RWPE2 (cell line): ENCODE measurements at regions not wholly inside any gene's neighbourhood (a gene's known extent, or its start where the extent isn't known, plus 50 kb on each side); places are given as distances from the start of the nearest gene placed in this dataset.

Source experiments
- ATAC-seq: fragments of 200-7000 bp; cut with Tn5 transposase; 3 replicates; pipeline ENCODE4 v1.9.1; 2021; ENCODE audit warnings: low read depth
- DNase-seq: peaks from one replicate; pipeline ENCODE4 v3.0.0-alpha.2; 2020; ENCODE audit warnings: low spot score
- H3K27ac ChIP-seq: fragments of 450-650 bp; 2 replicates; pipeline ENCODE4 v1.5.1; 2017; ENCODE audit warnings: mild to moderate bottlenecking; ENCODE audit not compliant: poor library complexity, severe bottlenecking
- H3K27me3 ChIP-seq: fragments of 250-450 bp; sonication (Bioruptor Pico); 2 replicates; pipeline ENCODE4 v1.5.1; 2021; ENCODE audit warnings: mild to moderate bottlenecking, moderate library complexity; ENCODE audit not compliant: insufficient read depth, poor library complexity, severe bottlenecking
- H3K36me3 ChIP-seq: fragments of 250-450 bp; sonication (Bioruptor Pico); 2 replicates; pipeline ENCODE4 v1.5.1; 2020; ENCODE audit warnings: low read depth, mild to moderate bottlenecking, moderate library complexity
- H3K4me1 ChIP-seq: fragments of 250-450 bp; sonication (Bioruptor Pico); 2 replicates; pipeline ENCODE4 v1.5.1; 2021; ENCODE audit warnings: mild to moderate bottlenecking, moderate library complexity; ENCODE audit not compliant: insufficient read depth, poor library complexity, severe bottlenecking
- H3K4me3 ChIP-seq: fragments of 250-450 bp; sonication (Bioruptor Pico); 2 replicates; pipeline ENCODE4 v1.5.1; 2021; ENCODE audit warnings: mild to moderate bottlenecking, moderate library complexity; ENCODE audit not compliant: severe bottlenecking
- H3K9me3 ChIP-seq: fragments of 250-450 bp; sonication (Bioruptor Pico); 2 replicates; pipeline ENCODE4 v1.5.1; 2021; ENCODE audit warnings: mild to moderate bottlenecking, moderate library complexity; ENCODE audit not compliant: severe bottlenecking
- CTCF ChIP-seq: fragments of 450-650 bp; IDR thresholded peaks from one replicate; pipeline ENCODE4 v1.5.1; 2017; ENCODE audit warnings: mild to moderate bottlenecking, moderate library complexity; ENCODE audit not compliant: poor library complexity, severe bottlenecking

GRCh38 chr12:19799895-19800602, 360.8 kb downstream of the AEBP2 start:
- TF ChIP-seq CTCF = no peak
- Histone ChIP-seq H3K4me3 (no peak overlapping the region), H3K27me3 (no peaks in the 10 kb centered on the region), H3K27ac (no peak overlapping the region), H3K36me3 (no peaks in the 10 kb centered on the region), H3K9me3 (no peaks in the 10 kb centered on the region), H3K4me1 (no peaks in the 10 kb centered on the region)
- DNase-seq (no peak), ATAC-seq (no peak)

- Histone ChIP-seq H3K36me3 (no peaks in the 10 kb centered on the region), H3K9me3 (no peaks in the 10 kb centered on the region), H3K27ac (no peak overlapping the region), H3K4me3 (no peak overlapping the region), H3K4me1 (no peaks in the 10 kb centered on the region), H3K27me3 (no peaks in the 10 kb centered on the region)
- no peak for TF ChIP-seq CTCF
- ATAC-seq (no peak), DNase-seq (no peak)
Observed at GRCh38 chr12:19800884-19801283, 361.6 kb downstream of the AEBP2 start.

DNA sequence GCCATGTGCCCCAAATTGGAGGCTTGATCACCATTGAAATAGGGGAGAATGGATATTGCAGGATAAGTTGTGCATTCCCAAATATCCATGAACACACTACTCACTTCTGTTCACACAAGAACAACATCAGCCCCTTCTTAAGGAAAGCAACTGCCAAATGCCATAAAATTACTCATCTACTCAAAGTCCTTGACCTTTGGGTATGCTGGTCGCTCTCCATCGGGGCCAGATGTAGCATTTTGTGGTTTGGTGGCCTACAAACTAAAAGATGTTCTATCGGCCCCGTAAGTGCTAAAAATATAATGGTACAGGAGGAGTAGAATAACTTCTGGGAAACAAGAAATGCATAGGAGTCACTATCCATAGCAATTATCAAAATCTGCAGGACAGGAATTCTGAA, 362.6 kb downstream of the AEBP2 start:
- TF ChIP-seq CTCF = no peak
- Histone ChIP-seq H3K27ac (no peak overlapping the region), H3K4me1 (no peaks in the 10 kb centered on the region), H3K4me3 (no peak overlapping the region), H3K27me3 (no peaks in the 10 kb centered on the region), H3K9me3 (no peaks in the 10 kb centered on the region), H3K36me3 (no peaks in the 10 kb centered on the region)
- no peak for ATAC-seq
- no peak for DNase-seq

- Histone ChIP-seq H3K27ac (no peak overlapping the region), H3K4me3 (no peak overlapping the region), H3K9me3 (no peaks in the 10 kb centered on the region), H3K27me3 (no peaks in the 10 kb centered on the region), H3K36me3 (no peaks in the 10 kb centered on the region), H3K4me1 (no peaks in the 10 kb centered on the region)
- DNase-seq = no peak
- no peak for ATAC-seq
- no peak for TF ChIP-seq CTCF
Observed at GRCh38 chr12:19802915-19803314, 363.6 kb downstream of the AEBP2 start.

- H3K9me3 ChIP-seq = no peaks in the 10 kb centered on the region
- no peaks in the 10 kb centered on the region for H3K36me3 ChIP-seq
- H3K4me1 ChIP-seq = no peaks in the 10 kb centered on the region
- DNase-seq (no peak), ATAC-seq (no peak)
- H3K27ac ChIP-seq = no peak overlapping the region
- TF ChIP-seq CTCF = no peak
- no peaks in the 10 kb centered on the region for H3K27me3 ChIP-seq
- H3K4me3 ChIP-seq = no peak overlapping the region
Observed at GRCh38 chr12:19804737-19805136, 365.4 kb downstream of the AEBP2 start.
